WTC11 (cell line): ENCODE measurements at regions not wholly inside any gene's neighbourhood (a gene's known extent, or its start where the extent isn't known, plus 50 kb on each side); places are given as distances from the start of the nearest gene placed in this dataset.

Experiments used
- ATAC-seq: fragments of 200-7000 bp; cut with Tn5 transposase; 2 replicates; pipeline ENCODE4 v1.10.0; 2021; ENCODE audit warnings: mild to moderate bottlenecking, moderate library complexity
- CTCF ChIA-PET: fragments of 300-600 bp; sonication (Branson Sonifier 250); formaldehyde crosslinking; loops from one replicate; lab custom pipeline; 2021; ENCODE audit warnings: antibody characterized with exemption; lab: Charles Lee
- POLR2A ChIA-PET: fragments of 350-600 bp; sonication (Branson Sonifier 250); formaldehyde crosslinking; loops from one replicate; lab custom pipeline; 2021; ENCODE audit warnings: antibody characterized with exemption; lab: Charles Lee
- DNase-seq: peaks from one replicate; pipeline ENCODE4 v3.0.0; 2021; ENCODE audit warnings: low spot score
- H3K27ac Mint-ChIP-seq: 2 replicates; pipeline ENCODE4 v1.8.0; 2021; ENCODE audit warnings: mixed read lengths
- H3K27me3 Mint-ChIP-seq: 2 replicates; pipeline ENCODE4 v1.8.0; 2021; ENCODE audit warnings: low read depth, mild to moderate bottlenecking, moderate library complexity, mixed read lengths
- H3K36me3 Mint-ChIP-seq: 2 replicates; pipeline ENCODE4 v1.8.0; 2021; ENCODE audit warnings: mixed read lengths
- H3K4me1 Mint-ChIP-seq: 2 replicates; pipeline ENCODE4 v1.8.0; 2022; ENCODE audit warnings: mixed read lengths
- H3K4me3 Mint-ChIP-seq: 2 replicates; pipeline ENCODE4 v1.8.0; 2021; ENCODE audit warnings: mild to moderate bottlenecking, moderate library complexity, mixed read lengths
- H3K9me3 Mint-ChIP-seq: 2 replicates; pipeline ENCODE4 v1.8.0; 2021; ENCODE audit warnings: mixed read lengths
- AFF4 ChIP-seq: sonication (generic); formaldehyde crosslinking; IDR thresholded peaks from 2 replicates; pipeline ENCODE4 v1.8.1; 2023; ENCODE audit warnings: mild to moderate bottlenecking, missing genetic modification reagents, borderline replicate concordance
- ATF3 ChIP-seq: sonication (generic); formaldehyde crosslinking; conservative IDR thresholded peaks from 2 replicates; pipeline ENCODE4 v1.8.1; 2022; ENCODE audit warnings: mild to moderate bottlenecking, missing genetic modification reagents
- ESRRA ChIP-seq: sonication (generic); formaldehyde crosslinking; IDR thresholded peaks from 2 replicates; pipeline ENCODE4 v1.8.1; 2022; ENCODE audit warnings: mild to moderate bottlenecking, missing genetic modification reagents, borderline replicate concordance
- ETV6 ChIP-seq: sonication (generic); formaldehyde crosslinking; IDR thresholded peaks from 2 replicates; pipeline ENCODE4 v1.8.1; 2022; ENCODE audit warnings: mild to moderate bottlenecking, missing genetic modification reagents
- FOXJ3 ChIP-seq: sonication (generic); formaldehyde crosslinking; IDR thresholded peaks from 2 replicates; pipeline ENCODE4 v1.9.0; 2021; ENCODE audit warnings: missing genetic modification reagents, mild to moderate bottlenecking, borderline replicate concordance
- GABPB1 ChIP-seq: sonication (generic); formaldehyde crosslinking; IDR thresholded peaks from 2 replicates; pipeline ENCODE4 v1.8.1; 2023; ENCODE audit warnings: mild to moderate bottlenecking, missing genetic modification reagents
- HMGA2 ChIP-seq: fragments of 250-450 bp; sonication (Bioruptor Pico); IDR thresholded peaks from 2 replicates; pipeline ENCODE4 v1.4.0; 2021; ENCODE audit warnings: mild to moderate bottlenecking, moderate library complexity
- MAX ChIP-seq: sonication (generic); formaldehyde crosslinking; IDR thresholded peaks from 2 replicates; pipeline ENCODE4 v1.8.0; 2022; ENCODE audit warnings: mild to moderate bottlenecking, missing genetic modification reagents
- MXD4 ChIP-seq: fragments of 250-450 bp; sonication (Bioruptor Pico); IDR thresholded peaks from 2 replicates; pipeline ENCODE4 v1.8.0; 2021; ENCODE audit warnings: mild to moderate bottlenecking, moderate library complexity, borderline replicate concordance
- RELA ChIP-seq: sonication (generic); formaldehyde crosslinking; IDR thresholded peaks from 2 replicates; pipeline ENCODE4 v1.8.1; 2022; ENCODE audit warnings: missing genetic modification reagents, mild to moderate bottlenecking, borderline replicate concordance
- TEAD1 ChIP-seq: sonication (generic); formaldehyde crosslinking; IDR thresholded peaks from 2 replicates; pipeline ENCODE4 v1.8.0; 2022; ENCODE audit warnings: mild to moderate bottlenecking, missing genetic modification reagents
- TEAD4 ChIP-seq: sonication (generic); formaldehyde crosslinking; IDR thresholded peaks from 2 replicates; pipeline ENCODE4 v1.8.0; 2022; ENCODE audit warnings: mild to moderate bottlenecking, missing genetic modification reagents
- TP53 ChIP-seq: sonication (generic); formaldehyde crosslinking; IDR thresholded peaks from 2 replicates; pipeline ENCODE4 v1.8.1; 2023; ENCODE audit warnings: mild to moderate bottlenecking, missing genetic modification reagents
- ZBTB43 ChIP-seq: sonication (generic); formaldehyde crosslinking; IDR thresholded peaks from 2 replicates; pipeline ENCODE4 v1.8.1; 2023; ENCODE audit warnings: mild to moderate bottlenecking, missing genetic modification reagents
- ZNF121 ChIP-seq: sonication (generic); formaldehyde crosslinking; IDR thresholded peaks from 2 replicates; pipeline ENCODE4 v1.8.0; 2023; ENCODE audit warnings: missing genetic modification reagents
- ZNF219 ChIP-seq: sonication (generic); formaldehyde crosslinking; IDR thresholded peaks from 2 replicates; pipeline ENCODE4 v1.8.0; 2023; ENCODE audit warnings: missing genetic modification reagents, mild to moderate bottlenecking, borderline replicate concordance
- ZNF232 ChIP-seq: sonication (generic); formaldehyde crosslinking; IDR thresholded peaks from 2 replicates; pipeline ENCODE4 v1.8.0; 2022; ENCODE audit warnings: mild to moderate bottlenecking, missing genetic modification reagents
- ZNF423 ChIP-seq: fragments of 250-450 bp; sonication (Bioruptor Pico); IDR thresholded peaks from 2 replicates; pipeline ENCODE4 v2.1.2; 2022; ENCODE audit warnings: mild to moderate bottlenecking, moderate library complexity
- TF ChIP-seq, protein P1 (sequence below): sonication (generic); formaldehyde crosslinking; IDR thresholded peaks from 2 replicates; pipeline ENCODE4 v1.8.1; 2023; ENCODE audit warnings: mild to moderate bottlenecking, missing genetic modification reagents, moderate library complexity

- no peaks in the 10 kb centered on the region for H3K9me3 Mint-ChIP-seq
- DNase-seq: no peak
- H3K4me3 Mint-ChIP-seq: no peak overlapping the region
- H3K4me1 Mint-ChIP-seq: peaks cover 9% of the 10 kb centered on the region
- no peak for TF ChIP-seq RELA (CRISPR knock-in tag)
- TF ChIP-seq ESRRA (CRISPR knock-in tag): no peak
- TF ChIP-seq ETV6 (CRISPR knock-in tag): no peak
- no peak for TF ChIP-seq HMGA2 (CRISPR knock-in tag)
- TF ChIP-seq ZNF232 (CRISPR knock-in tag): no peak
- no peak for TF ChIP-seq MAX (CRISPR knock-in tag)
- no peak for TF ChIP-seq ZBTB43
- TF ChIP-seq ATF3 (CRISPR knock-in tag): no peak
- TF ChIP-seq ZNF219 (CRISPR knock-in tag): no peak
- TF ChIP-seq, protein P1, sequence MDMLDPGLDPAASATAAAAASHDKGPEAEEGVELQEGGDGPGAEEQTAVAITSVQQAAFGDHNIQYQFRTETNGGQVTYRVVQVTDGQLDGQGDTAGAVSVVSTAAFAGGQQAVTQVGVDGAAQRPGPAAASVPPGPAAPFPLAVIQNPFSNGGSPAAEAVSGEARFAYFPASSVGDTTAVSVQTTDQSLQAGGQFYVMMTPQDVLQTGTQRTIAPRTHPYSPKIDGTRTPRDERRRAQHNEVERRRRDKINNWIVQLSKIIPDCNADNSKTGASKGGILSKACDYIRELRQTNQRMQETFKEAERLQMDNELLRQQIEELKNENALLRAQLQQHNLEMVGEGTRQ (CRISPR knock-in tag): no peak
- no peak for TF ChIP-seq ZNF423 (CRISPR knock-in tag)
- TF ChIP-seq, all 79 proteins: peak for 0
- no peaks in the 10 kb centered on the region for H3K36me3 Mint-ChIP-seq
- POLR2A ChIA-PET: no interaction called here
- no peaks in the 10 kb centered on the region; the same call in 1 of the 2 replicates for H3K27me3 Mint-ChIP-seq
- ATAC-seq: no peak
- CTCF ChIA-PET: interaction anchor here (0.6 kb wide), 1 partner anchor 1139 kb away, joined by 3 read pairs; no protein-coding TSS in a partner anchor
- no peak overlapping the region for H3K27ac Mint-ChIP-seq
These were observed 197.2 kb downstream of the ZFP36L2 start for GRCh38 chr2:43029186-43029585.

DNA sequence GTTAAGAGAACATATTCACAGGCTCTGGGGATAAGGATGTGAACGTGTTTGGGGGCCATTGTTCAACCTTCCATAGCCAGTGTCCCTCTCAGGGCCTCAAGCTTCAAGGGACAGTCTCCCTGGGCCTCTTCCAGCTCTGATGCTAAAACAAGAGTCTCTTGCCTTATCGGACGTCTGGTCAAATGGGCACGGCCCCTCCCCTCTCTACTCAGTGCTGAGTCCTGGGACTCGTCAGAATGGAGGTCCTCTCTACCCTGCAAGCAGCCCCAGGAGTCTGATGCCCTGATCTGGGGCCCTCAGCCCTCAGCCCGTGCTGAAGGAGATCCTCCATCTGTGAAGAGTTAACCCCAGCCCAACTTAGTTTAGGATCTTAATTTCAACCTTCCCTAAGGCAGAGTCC, 198.2 kb downstream of the ZFP36L2 start:
- TF ChIP-seq MAX (CRISPR knock-in tag): no peak
- TF ChIP-seq TP53 (CRISPR knock-in tag): no peak
- TF ChIP-seq ZNF121 (CRISPR knock-in tag): no peak
- no peak for TF ChIP-seq FOXJ3 (CRISPR knock-in tag)
- no peak for TF ChIP-seq GABPB1 (CRISPR knock-in tag)
- TF ChIP-seq RELA (CRISPR knock-in tag): no peak
- TF ChIP-seq TEAD1 (CRISPR knock-in tag): no peak
- no peak for TF ChIP-seq TEAD4
- TF ChIP-seq AFF4: no peak
- TF ChIP-seq MXD4 (CRISPR knock-in tag): no peak
- Mint-ChIP-seq H3K27me3 (no peaks in the 10 kb centered on the region; the same call in 1 of the 2 replicates), H3K4me3 (no peak overlapping the region), H3K36me3 (no peaks in the 10 kb centered on the region), H3K27ac (no peak overlapping the region), H3K4me1 (peaks cover 9% of the 10 kb centered on the region), H3K9me3 (no peaks in the 10 kb centered on the region)
- ATAC-seq (no peak), DNase-seq (no peak)
- ChIA-PET CTCF (interaction anchor here (1.1 kb wide), 1 partner anchor 99 kb away, joined by 3 read pairs; no protein-coding TSS in a partner anchor), POLR2A (no interaction called here)
